ENCODE measurements at regions not wholly inside any gene's neighbourhood (a gene's known extent, or its start where the extent isn't known, plus 50 kb on each side); places are given as distances from the start of the nearest gene placed in this dataset.

GRCh38 chr12:93015871-93016751 lies 87.0 kb upstream of the EEA1 start:
- Histone ChIP-seq H3K4me3 (ENCODE audit: insufficient read depth, low read length, poor library complexity, severe bottlenecking) (no peak overlapping the region), H3K9ac (ENCODE audit: low read length) (no peak overlapping the region), H3K9me2 (replicated peaks; ENCODE audit: insufficient read depth, low read length) (no peaks in the 10 kb centered on the region), H3K4me2 (ENCODE audit: low read depth, low read length, poor library complexity, severe bottlenecking) (no peak overlapping the region), H3K27me3 (ENCODE audit: low read length) (no peaks in the 10 kb centered on the region), H3K27ac (ENCODE audit: low read depth, low read length) (no peak overlapping the region), H2AFZ (ENCODE audit: low read depth, low read length, severe bottlenecking) (no peak overlapping the region), H3K79me2 (ENCODE audit: insufficient read depth, low read length) (no peaks in the 10 kb centered on the region), H3K9me3 (ENCODE audit: insufficient read depth, low read length) (no peaks in the 10 kb centered on the region), H3K36me3 (ENCODE audit: low read length) (no peaks in the 10 kb centered on the region), H3F3A (ENCODE audit: insufficient read depth) (no peaks in the 10 kb centered on the region), H4K20me1 (ENCODE audit: low read depth, low read length) (no peaks in the 10 kb centered on the region)
- TF ChIP-seq EZH2phosphoT487 (conservative IDR thresholded peaks at IDR 0.05; ENCODE audit: low read length) (no peak), CTCF (IDR thresholded peaks at IDR 0.05; ENCODE audit: insufficient read depth, low read length, poor library complexity, severe bottlenecking) (no peak)

DNA sequence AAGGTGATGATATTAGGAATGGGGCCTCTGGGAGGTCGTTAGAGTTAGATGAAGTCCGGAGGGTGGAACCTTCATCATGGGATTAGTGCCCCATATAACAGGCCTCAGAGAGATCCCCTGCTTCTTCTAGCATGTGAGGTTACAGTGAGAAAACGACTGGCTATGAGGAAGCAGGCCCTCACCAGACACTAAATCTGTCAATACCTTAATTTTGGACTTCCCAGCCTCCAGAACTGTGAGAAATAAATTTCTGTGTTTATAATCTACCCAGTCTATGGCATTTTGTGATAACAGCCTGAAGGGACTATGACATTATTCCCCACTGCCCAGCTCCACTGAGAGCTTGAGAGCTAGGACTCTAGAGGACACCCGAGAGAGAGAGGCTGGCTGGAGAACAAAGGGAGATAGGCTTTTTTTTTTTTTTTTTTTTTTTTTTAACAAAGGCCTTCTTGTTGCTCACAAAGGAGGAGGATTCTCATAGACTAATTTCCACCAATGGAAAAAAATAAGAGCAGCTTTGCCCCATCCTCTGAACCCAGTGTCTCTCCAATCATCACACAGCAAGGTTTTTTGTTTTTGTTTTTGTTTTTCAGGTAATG lies 87.8 kb upstream of the EEA1 start:
- Histone ChIP-seq H4K20me1 (ENCODE audit: low read depth, low read length) (no peaks in the 10 kb centered on the region), H3K4me2 (ENCODE audit: low read depth, low read length, poor library complexity, severe bottlenecking) (no peak overlapping the region), H3K9me3 (ENCODE audit: insufficient read depth, low read length) (no peaks in the 10 kb centered on the region), H2AFZ (ENCODE audit: low read depth, low read length, severe bottlenecking) (no peak overlapping the region), H3K4me3 (ENCODE audit: insufficient read depth, low read length, poor library complexity, severe bottlenecking) (no peak overlapping the region), H3K79me2 (ENCODE audit: insufficient read depth, low read length) (no peaks in the 10 kb centered on the region), H3K36me3 (ENCODE audit: low read length) (no peaks in the 10 kb centered on the region), H3F3A (ENCODE audit: insufficient read depth) (no peaks in the 10 kb centered on the region), H3K27me3 (ENCODE audit: low read length) (no peaks in the 10 kb centered on the region), H3K9me2 (replicated peaks; ENCODE audit: insufficient read depth, low read length) (no peaks in the 10 kb centered on the region), H3K9ac (ENCODE audit: low read length) (no peak overlapping the region), H3K27ac (ENCODE audit: low read depth, low read length) (no peak overlapping the region)
- TF ChIP-seq EZH2phosphoT487 (conservative IDR thresholded peaks at IDR 0.05; ENCODE audit: low read length) (no peak), CTCF (IDR thresholded peaks at IDR 0.05; ENCODE audit: insufficient read depth, low read length, poor library complexity, severe bottlenecking) (no peak)

GRCh38 chr12:93018610-93019009 lies 89.5 kb upstream of the EEA1 start:
- Histone ChIP-seq H3K9me2 (replicated peaks; ENCODE audit: insufficient read depth, low read length) (no peaks in the 10 kb centered on the region), H2AFZ (ENCODE audit: low read depth, low read length, severe bottlenecking) (no peak overlapping the region), H3K4me3 (ENCODE audit: insufficient read depth, low read length, poor library complexity, severe bottlenecking) (no peak overlapping the region), H3K9ac (ENCODE audit: low read length) (no peak overlapping the region), H4K20me1 (ENCODE audit: low read depth, low read length) (no peaks in the 10 kb centered on the region), H3K27ac (ENCODE audit: low read depth, low read length) (no peak overlapping the region), H3K36me3 (ENCODE audit: low read length) (no peaks in the 10 kb centered on the region), H3K27me3 (ENCODE audit: low read length) (no peaks in the 10 kb centered on the region), H3K4me2 (ENCODE audit: low read depth, low read length, poor library complexity, severe bottlenecking) (no peak overlapping the region), H3K79me2 (ENCODE audit: insufficient read depth, low read length) (no peaks in the 10 kb centered on the region), H3K9me3 (ENCODE audit: insufficient read depth, low read length) (no peaks in the 10 kb centered on the region), H3F3A (ENCODE audit: insufficient read depth) (no peaks in the 10 kb centered on the region)
- no peak for TF ChIP-seq EZH2phosphoT487 (conservative IDR thresholded peaks at IDR 0.05; ENCODE audit: low read length)

All from SU-DHL-6 (cell line).